ENCODE measurements at regions not wholly inside any gene's neighbourhood (a gene's known extent, or its start where the extent isn't known, plus 50 kb on each side); places are given as distances from the start of the nearest gene placed in this dataset.

- no peak for TF ChIP-seq CTCF (IDR thresholded peaks at IDR 0.05; ENCODE audit: insufficient read depth, low read length, poor library complexity, severe bottlenecking)
- no peak for DNase-seq (ENCODE audit: low read depth)
Observed at GRCh38 chr10:128310971-128311658, 184.9 kb upstream of the MKI67 start.

GRCh38 chr10:128312250-128312649 is 186.0 kb upstream of the MKI67 start:
- Histone ChIP-seq H3K36me3 (ENCODE audit: control insufficient read depth, insufficient read depth, low read length) (no peaks in the 10 kb centered on the region), H3K4me3 (ENCODE audit: low read depth, low read length) (no peak overlapping the region), H3K27me3 (ENCODE audit: control insufficient read depth, insufficient read depth, low read length) (no peaks in the 10 kb centered on the region)
- no peak for DNase-seq (ENCODE audit: low read depth)
- no peak for TF ChIP-seq CTCF (IDR thresholded peaks at IDR 0.05; ENCODE audit: insufficient read depth, low read length, poor library complexity, severe bottlenecking)

More at GRCh38 chr10:128310971-128311658, 184.9 kb upstream of the MKI67 start:
- Histone ChIP-seq H3K36me3 (ENCODE audit: control insufficient read depth, insufficient read depth, low read length) (no peaks in the 10 kb centered on the region), H3K4me3 (ENCODE audit: low read depth, low read length) (no peak overlapping the region), H3K27me3 (ENCODE audit: control insufficient read depth, insufficient read depth, low read length) (no peaks in the 10 kb centered on the region)

- no peaks in the 10 kb centered on the region for H3K27me3 ChIP-seq (ENCODE audit: control insufficient read depth, insufficient read depth, low read length)
- no peak for TF ChIP-seq CTCF (IDR thresholded peaks at IDR 0.05; ENCODE audit: insufficient read depth, low read length, poor library complexity, severe bottlenecking)
- DNase-seq (ENCODE audit: low read depth), result no peak
- H3K36me3 ChIP-seq (ENCODE audit: control insufficient read depth, insufficient read depth, low read length), result no peaks in the 10 kb centered on the region
- no peak overlapping the region for H3K4me3 ChIP-seq (ENCODE audit: low read depth, low read length)
Observed at GRCh38 chr10:128314686-128315085, 188.5 kb upstream of the MKI67 start.

GRCh38 chr10:128316121-128316726 is 190.0 kb upstream of the MKI67 start:
- no peaks in the 10 kb centered on the region for H3K27me3 ChIP-seq (ENCODE audit: control insufficient read depth, insufficient read depth, low read length)
- no peaks in the 10 kb centered on the region for H3K36me3 ChIP-seq (ENCODE audit: control insufficient read depth, insufficient read depth, low read length)
- H3K4me3 ChIP-seq (ENCODE audit: low read depth, low read length), result no peak overlapping the region
- TF ChIP-seq CTCF (IDR thresholded peaks at IDR 0.05; ENCODE audit: insufficient read depth, low read length, poor library complexity, severe bottlenecking), result no peak
- DNase-seq (ENCODE audit: low read depth), result no peak

GRCh38 chr10:128316925-128317324 is 190.7 kb upstream of the MKI67 start:
- Histone ChIP-seq H3K36me3 (ENCODE audit: control insufficient read depth, insufficient read depth, low read length) (no peaks in the 10 kb centered on the region), H3K4me3 (ENCODE audit: low read depth, low read length) (no peak overlapping the region), H3K27me3 (ENCODE audit: control insufficient read depth, insufficient read depth, low read length) (no peaks in the 10 kb centered on the region)
- TF ChIP-seq CTCF (IDR thresholded peaks at IDR 0.05; ENCODE audit: insufficient read depth, low read length, poor library complexity, severe bottlenecking), result no peak
- DNase-seq (ENCODE audit: low read depth), result no peak

GRCh38 chr10:128318366-128318765 is 192.1 kb upstream of the MKI67 start:
- no peak for TF ChIP-seq CTCF (IDR thresholded peaks at IDR 0.05; ENCODE audit: insufficient read depth, low read length, poor library complexity, severe bottlenecking)
- Histone ChIP-seq H3K36me3 (ENCODE audit: control insufficient read depth, insufficient read depth, low read length) (no peaks in the 10 kb centered on the region), H3K27me3 (ENCODE audit: control insufficient read depth, insufficient read depth, low read length) (no peaks in the 10 kb centered on the region), H3K4me3 (ENCODE audit: low read depth, low read length) (no peak overlapping the region)
- no peak for DNase-seq (ENCODE audit: low read depth)

Data from kidney epithelial cell (primary cell).